ENCODE measurements at regions not wholly inside any gene's neighbourhood (a gene's known extent, or its start where the extent isn't known, plus 50 kb on each side); places are given as distances from the start of the nearest gene placed in this dataset.
"Not testable (repeated sequence)": the region's sequence is repeated elsewhere in the genome, so short reads cannot be mapped to it uniquely, and the experiment has no call there.

GRCh38 chr2:95686056-95686825 is 94.4 kb downstream of the TRIM43 start:
- DNase-seq = not testable (repeated sequence)

- not testable (repeated sequence) for DNase-seq
These were observed 96.1 kb downstream of the TRIM43 start for GRCh38 chr2:95687852-95688251.

- not testable (repeated sequence) for DNase-seq
These were observed 99.4 kb downstream of the TRIM43 start for GRCh38 chr2:95691210-95691609.

- DNase-seq = not testable (repeated sequence)
These were observed 101.5 kb downstream of the TRIM43 start for GRCh38 chr2:95693071-95693846.

GRCh38 chr2:95695613-95696012 is 103.8 kb downstream of the TRIM43 start:
- no peak for DNase-seq

GRCh38 chr2:95698146-95698545 is 106.3 kb downstream of the TRIM43 start:
- no peak for DNase-seq

- not testable (repeated sequence) for DNase-seq
These were observed 107.7 kb downstream of the TRIM43 start for GRCh38 chr2:95699201-95700184.

GRCh38 chr2:95700519-95700918 is 108.7 kb downstream of the TRIM43 start:
- no peak for DNase-seq

- DNase-seq = no peak
These were observed 110.7 kb downstream of the TRIM43 start for GRCh38 chr2:95702471-95702870.

GRCh38 chr2:95707161-95707560 is 115.4 kb downstream of the TRIM43 start:
- DNase-seq = not testable (repeated sequence)

- no peak for DNase-seq
These were observed 116.0 kb downstream of the TRIM43 start for GRCh38 chr2:95707837-95708236.

GRCh38 chr2:95709831-95710230 is 118.0 kb downstream of the TRIM43 start:
- no peak for DNase-seq

- peak; percentile 0 for DNase-seq
These were observed 121.8 kb downstream of the TRIM43 start for GRCh38 chr2:95713470-95714177.

GRCh38 chr2:95714398-95714797 is 122.6 kb downstream of the TRIM43 start:
- DNase-seq = not testable (repeated sequence)

- no peak for DNase-seq
These were observed 127.8 kb downstream of the TRIM43 start for GRCh38 chr2:95719473-95720060.

GRCh38 chr2:95721726-95722125 is 129.9 kb downstream of the TRIM43 start:
- DNase-seq = no peak

GRCh38 chr2:95722131-95722697 is 130.4 kb downstream of the TRIM43 start:
- no peak for DNase-seq

- not testable (repeated sequence) for DNase-seq
These were observed 131.9 kb downstream of the TRIM43 start for GRCh38 chr2:95723627-95724210.

GRCh38 chr2:95725191-95725590 is 133.4 kb downstream of the TRIM43 start:
- not testable (repeated sequence) for DNase-seq

- not testable (repeated sequence) for DNase-seq
These were observed 133.9 kb downstream of the TRIM43 start for GRCh38 chr2:95725677-95726076.

- DNase-seq = not testable (repeated sequence)
These were observed 135.6 kb downstream of the TRIM43 start for GRCh38 chr2:95727420-95727819.

Measured in NCI-H1105 treated with DMSO at 0.1 percent for 48 hours (cell line).